Keratinocyte (primary cell): ENCODE measurements at regions not wholly inside any gene's neighbourhood (a gene's known extent, or its start where the extent isn't known, plus 50 kb on each side); places are given as distances from the start of the nearest gene placed in this dataset.

Experiments used
- DNase-seq: peaks from one replicate; pipeline ENCODE4 v3.0.0-alpha.2; 2011; ENCODE audit warnings: low read depth, missing footprints, low spot score
- FAIRE-seq: peaks from 2 replicates; lab custom pipeline; 2011; peaks lifted over from hg19 to GRCh38; lab: Jason Lieb, UNC
- H2AFZ ChIP-seq: 2 replicates; pipeline ENCODE4 v1.6.0; 2012; ENCODE audit warnings: low read length, control low read depth, inconsistent platforms; ENCODE audit not compliant: control insufficient read depth
- H3K27ac ChIP-seq: 2 replicates; pipeline ENCODE4 v1.5.1; 2011; ENCODE audit warnings: low read length; ENCODE audit not compliant: control insufficient read depth, insufficient read depth
- H3K27me3 ChIP-seq: 3 replicates; pipeline ENCODE4 v1.6.0; 2011; ENCODE audit warnings: low read length; ENCODE audit not compliant: control insufficient read depth, insufficient read depth; ENCODE audit errors: extremely low read depth
- H3K36me3 ChIP-seq, 2 experiments: 2 replicates in 1 of 2; 3 replicates in 1 of 2; pipeline ENCODE4 v1.5.1; 2011; ENCODE audit warnings: low read length in 2 of 2, mild to moderate bottlenecking in 1 of 2; ENCODE audit not compliant: control insufficient read depth in 2 of 2, insufficient read depth in 2 of 2; ENCODE audit errors: extremely low read depth in 1 of 2
- H3K4me1 ChIP-seq: 3 replicates; pipeline ENCODE4 v1.5.1; 2011; ENCODE audit warnings: low read length; ENCODE audit not compliant: control insufficient read depth, insufficient read depth; ENCODE audit errors: extremely low read depth
- H3K4me2 ChIP-seq: 3 replicates; pipeline ENCODE4 v1.6.0; 2011; ENCODE audit warnings: low read depth, low read length; ENCODE audit not compliant: control insufficient read depth, insufficient read depth; ENCODE audit errors: extremely low read depth
- H3K4me3 ChIP-seq, 3 experiments: fragments of 200-600 bp in 1 of 3; sonication (generic) in 1 of 3; 2 replicates in 2 of 3; 3 replicates in 1 of 3; pipeline ENCODE4 v1.5.1; 2011 to 2016; ENCODE audit warnings: low read length in 3 of 3, mild to moderate bottlenecking in 3 of 3, control low read depth in 2 of 3, inconsistent platforms in 1 of 3, low read depth in 1 of 3, mixed read lengths in 1 of 3, mixed run types in 1 of 3, moderate library complexity in 1 of 3; ENCODE audit not compliant: control insufficient read depth in 2 of 3, insufficient read depth in 2 of 3; ENCODE audit errors: extremely low read depth in 1 of 3
- H3K79me2 ChIP-seq: 2 replicates; pipeline ENCODE4 v1.6.0; 2012; ENCODE audit warnings: low read length; ENCODE audit not compliant: control insufficient read depth, insufficient read depth
- H3K9ac ChIP-seq: 3 replicates; pipeline ENCODE4 v1.6.0; 2011; ENCODE audit warnings: low read length; ENCODE audit not compliant: control insufficient read depth, insufficient read depth; ENCODE audit errors: extremely low read depth
- H3K9me1 ChIP-seq: 3 replicates; pipeline ENCODE4 v1.6.0; 2011; ENCODE audit warnings: low read length; ENCODE audit not compliant: control insufficient read depth, insufficient read depth; ENCODE audit errors: extremely low read depth
- H3K9me3 ChIP-seq: 2 replicates; pipeline ENCODE4 v1.5.1; 2012; ENCODE audit warnings: low read depth, low read length; ENCODE audit not compliant: control insufficient read depth
- H4K20me1 ChIP-seq: 3 replicates; pipeline ENCODE4 v1.6.0; 2011; ENCODE audit warnings: low read length; ENCODE audit not compliant: control insufficient read depth, insufficient read depth; ENCODE audit errors: extremely low read depth
- EZH2 ChIP-seq: IDR thresholded peaks from one replicate; pipeline ENCODE4 v1.6.1; 2012; ENCODE audit warnings: inconsistent platforms, mild to moderate bottlenecking, low read length, moderate library complexity
- dilution Hi-C: fragments of 300-500 bp; cut with MboI; formaldehyde crosslinking; loops from one replicate; pipeline ENCODE4 v1.7.0; 2020; ENCODE audit warnings: low sequenced_read_pairs; ENCODE audit not compliant: extremely low pct_ligation_motif_present
- TF ChIP-seq, protein P1 (sequence below), 3 experiments: IDR thresholded peaks in 1 of 3; conservative IDR thresholded peaks in 1 of 3; optimal IDR thresholded peaks in 1 of 3; 2 replicates in 2 of 3; 3 replicates in 1 of 3; pipeline versions ENCODE3 to v1.5.1; 2011; ENCODE audit warnings: low read length in 3 of 3, mild to moderate bottlenecking in 3 of 3, moderate library complexity in 2 of 3, control low read depth in 1 of 3, inconsistent platforms in 1 of 3; ENCODE audit not compliant: insufficient read depth in 2 of 3; ENCODE audit errors: extremely low read depth in 1 of 3

DNA sequence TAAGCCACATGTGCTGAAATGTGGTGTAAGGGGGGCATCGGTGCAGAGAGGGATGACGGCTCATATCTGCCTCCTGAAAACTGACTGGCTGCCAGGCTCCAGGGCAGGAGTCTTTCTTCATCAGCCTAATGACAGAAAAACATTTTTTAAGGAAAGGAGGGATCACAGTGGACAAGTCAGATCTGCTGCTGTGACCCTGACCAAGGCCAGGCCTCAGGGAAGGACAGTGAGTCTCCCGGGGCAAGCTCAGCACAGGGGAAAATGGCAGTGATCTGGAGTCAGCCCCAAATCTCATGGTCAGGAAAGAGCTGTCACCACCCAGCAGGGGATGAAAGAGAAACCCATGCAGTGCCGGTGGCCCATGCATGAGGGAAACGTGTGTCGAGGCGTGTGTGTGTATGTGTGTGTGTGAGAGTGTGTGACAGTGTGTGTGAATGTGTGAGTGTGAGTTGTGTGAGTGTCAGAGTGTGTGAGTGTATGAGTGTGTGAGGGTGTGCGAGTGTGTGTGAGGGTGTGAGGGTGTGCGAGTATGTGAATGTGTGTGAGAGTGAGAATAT is 134.5 kb downstream of the INHBB start:
- dilution Hi-C loops: no loop called here
- Histone ChIP-seq H3K4me3 (no peak overlapping the region), H3K9me3 (no peaks in the 10 kb centered on the region), H3K79me2 (no peaks in the 10 kb centered on the region), H3K36me3 (no peaks in the 10 kb centered on the region), H2AFZ (no peak overlapping the region), H3K9ac (no peak overlapping the region), H3K9me1 (no peaks in the 10 kb centered on the region), H4K20me1 (no peaks in the 10 kb centered on the region), H3K4me2 (no peak overlapping the region), H3K27me3 (no peaks in the 10 kb centered on the region), H3K27ac (no peak overlapping the region), H3K4me1 (no peaks in the 10 kb centered on the region)
- DNase-seq (no peak), FAIRE-seq (no peak)
- TF ChIP-seq EZH2: no peak
- TF ChIP-seq, protein P1, sequence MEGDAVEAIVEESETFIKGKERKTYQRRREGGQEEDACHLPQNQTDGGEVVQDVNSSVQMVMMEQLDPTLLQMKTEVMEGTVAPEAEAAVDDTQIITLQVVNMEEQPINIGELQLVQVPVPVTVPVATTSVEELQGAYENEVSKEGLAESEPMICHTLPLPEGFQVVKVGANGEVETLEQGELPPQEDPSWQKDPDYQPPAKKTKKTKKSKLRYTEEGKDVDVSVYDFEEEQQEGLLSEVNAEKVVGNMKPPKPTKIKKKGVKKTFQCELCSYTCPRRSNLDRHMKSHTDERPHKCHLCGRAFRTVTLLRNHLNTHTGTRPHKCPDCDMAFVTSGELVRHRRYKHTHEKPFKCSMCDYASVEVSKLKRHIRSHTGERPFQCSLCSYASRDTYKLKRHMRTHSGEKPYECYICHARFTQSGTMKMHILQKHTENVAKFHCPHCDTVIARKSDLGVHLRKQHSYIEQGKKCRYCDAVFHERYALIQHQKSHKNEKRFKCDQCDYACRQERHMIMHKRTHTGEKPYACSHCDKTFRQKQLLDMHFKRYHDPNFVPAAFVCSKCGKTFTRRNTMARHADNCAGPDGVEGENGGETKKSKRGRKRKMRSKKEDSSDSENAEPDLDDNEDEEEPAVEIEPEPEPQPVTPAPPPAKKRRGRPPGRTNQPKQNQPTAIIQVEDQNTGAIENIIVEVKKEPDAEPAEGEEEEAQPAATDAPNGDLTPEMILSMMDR (optimal IDR thresholded peaks at IDR 0.05 in 1 of 3, IDR thresholded peaks at IDR 0.05 in 1 of 3, conservative IDR thresholded peaks at IDR 0.05 in 1 of 3; ENCODE audit: extremely low read depth in 1 of 3, insufficient read depth in 2 of 3, low read length in 3 of 3): no peak

DNA sequence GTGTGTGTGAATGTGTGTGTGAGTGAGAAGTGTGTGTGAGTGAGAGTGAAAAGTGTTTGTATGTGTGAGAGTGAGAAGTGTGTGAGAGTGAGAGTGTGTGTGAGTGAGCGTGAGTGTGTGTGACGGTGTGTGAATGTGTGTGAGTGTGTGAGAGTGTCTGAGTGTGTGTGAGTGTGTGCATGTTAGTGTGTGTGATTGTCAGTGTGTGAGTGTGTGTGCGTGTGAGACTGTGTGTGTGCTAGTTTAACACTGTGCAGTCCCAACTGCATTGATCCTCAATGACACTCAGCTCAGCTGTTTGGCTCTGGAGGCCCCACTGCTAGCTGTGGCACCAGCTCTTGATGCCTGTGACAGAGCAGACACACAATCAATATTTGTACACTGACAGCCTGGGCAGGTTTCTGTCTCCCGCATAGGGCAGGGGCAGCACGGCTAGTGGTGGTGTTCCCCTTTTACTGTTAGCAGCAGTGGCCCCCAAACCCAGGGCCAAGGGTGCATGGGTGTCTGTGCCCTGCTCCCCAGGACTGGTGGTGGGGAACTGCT is 135.0 kb downstream of the INHBB start:
- no peak for DNase-seq
- Histone ChIP-seq H3K9ac (no peak overlapping the region), H3K9me3 (no peaks in the 10 kb centered on the region), H3K4me2 (no peak overlapping the region), H3K4me1 (no peaks in the 10 kb centered on the region), H2AFZ (no peak overlapping the region), H3K27me3 (no peaks in the 10 kb centered on the region), H3K79me2 (no peaks in the 10 kb centered on the region), H3K27ac (no peak overlapping the region), H4K20me1 (no peaks in the 10 kb centered on the region), H3K36me3 (no peaks in the 10 kb centered on the region), H3K9me1 (no peaks in the 10 kb centered on the region), H3K4me3 (no peak overlapping the region)
- dilution Hi-C loops: no loop called here
- TF ChIP-seq EZH2: no peak
- TF ChIP-seq, protein P1 (optimal IDR thresholded peaks at IDR 0.05 in 1 of 3, IDR thresholded peaks at IDR 0.05 in 1 of 3, conservative IDR thresholded peaks at IDR 0.05 in 1 of 3; ENCODE audit: extremely low read depth in 1 of 3, insufficient read depth in 2 of 3, low read length in 3 of 3): no peak
- no peak for FAIRE-seq
